ENCODE measurements at regions not wholly inside any gene's neighbourhood (a gene's known extent, or its start where the extent isn't known, plus 50 kb on each side); places are given as distances from the start of the nearest gene placed in this dataset.
"Not testable (repeated sequence)": the region's sequence is repeated elsewhere in the genome, so short reads cannot be mapped to it uniquely, and the experiment has no call there.

DNA sequence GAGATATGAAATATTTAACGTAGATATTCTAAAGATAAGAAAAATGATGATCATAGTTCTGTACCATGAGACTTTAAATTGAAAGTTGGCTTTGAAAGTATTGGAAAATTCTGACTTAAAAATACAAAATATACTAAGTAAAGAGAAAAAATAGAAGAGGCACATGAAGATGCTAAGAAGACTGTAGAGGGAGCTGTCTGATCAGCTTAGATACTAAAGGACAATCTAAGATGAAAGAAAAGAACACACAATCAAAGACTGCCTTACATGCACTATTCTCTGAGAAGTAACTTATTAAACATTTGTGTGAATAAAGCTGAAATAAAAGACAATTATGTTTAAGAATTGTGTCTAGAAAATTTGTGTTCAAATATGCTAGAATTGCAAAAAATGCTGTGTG lies 55.1 kb downstream of the RBMXL2 start:
- H3K4me3 ChIP-seq (ENCODE audit: low read depth, low read length) = no peak overlapping the region

DNA sequence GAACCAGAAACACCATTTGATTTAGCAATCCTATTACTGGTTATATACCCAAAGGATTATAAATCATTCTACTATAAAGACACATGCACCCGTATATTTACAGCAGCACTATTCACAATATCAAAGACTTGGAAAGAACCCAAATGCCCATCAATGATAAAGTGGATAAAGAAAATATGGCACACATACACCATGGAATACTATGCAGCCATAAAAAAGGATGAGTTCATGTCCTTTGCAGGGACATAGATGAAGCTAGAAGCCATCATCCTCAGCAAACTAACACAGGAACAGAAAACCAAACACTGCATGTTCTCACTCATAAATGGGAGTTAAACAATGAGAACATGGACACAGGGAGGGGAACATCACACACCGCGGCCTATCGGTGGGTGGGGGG lies 61.3 kb downstream of the RBMXL2 start:
- DNase-seq (ENCODE audit: low read depth); H3K4me3 ChIP-seq (ENCODE audit: low read depth, low read length): not testable (repeated sequence)

More for the DNA sequence above, 55.1 kb downstream of the RBMXL2 start:
- no peak for DNase-seq (ENCODE audit: low read depth)
- TF ChIP-seq, protein P1, sequence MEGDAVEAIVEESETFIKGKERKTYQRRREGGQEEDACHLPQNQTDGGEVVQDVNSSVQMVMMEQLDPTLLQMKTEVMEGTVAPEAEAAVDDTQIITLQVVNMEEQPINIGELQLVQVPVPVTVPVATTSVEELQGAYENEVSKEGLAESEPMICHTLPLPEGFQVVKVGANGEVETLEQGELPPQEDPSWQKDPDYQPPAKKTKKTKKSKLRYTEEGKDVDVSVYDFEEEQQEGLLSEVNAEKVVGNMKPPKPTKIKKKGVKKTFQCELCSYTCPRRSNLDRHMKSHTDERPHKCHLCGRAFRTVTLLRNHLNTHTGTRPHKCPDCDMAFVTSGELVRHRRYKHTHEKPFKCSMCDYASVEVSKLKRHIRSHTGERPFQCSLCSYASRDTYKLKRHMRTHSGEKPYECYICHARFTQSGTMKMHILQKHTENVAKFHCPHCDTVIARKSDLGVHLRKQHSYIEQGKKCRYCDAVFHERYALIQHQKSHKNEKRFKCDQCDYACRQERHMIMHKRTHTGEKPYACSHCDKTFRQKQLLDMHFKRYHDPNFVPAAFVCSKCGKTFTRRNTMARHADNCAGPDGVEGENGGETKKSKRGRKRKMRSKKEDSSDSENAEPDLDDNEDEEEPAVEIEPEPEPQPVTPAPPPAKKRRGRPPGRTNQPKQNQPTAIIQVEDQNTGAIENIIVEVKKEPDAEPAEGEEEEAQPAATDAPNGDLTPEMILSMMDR (IDR thresholded peaks at IDR 0.05; ENCODE audit: insufficient read depth, low read depth, low read length, missing control alignments) = no peak

DNA sequence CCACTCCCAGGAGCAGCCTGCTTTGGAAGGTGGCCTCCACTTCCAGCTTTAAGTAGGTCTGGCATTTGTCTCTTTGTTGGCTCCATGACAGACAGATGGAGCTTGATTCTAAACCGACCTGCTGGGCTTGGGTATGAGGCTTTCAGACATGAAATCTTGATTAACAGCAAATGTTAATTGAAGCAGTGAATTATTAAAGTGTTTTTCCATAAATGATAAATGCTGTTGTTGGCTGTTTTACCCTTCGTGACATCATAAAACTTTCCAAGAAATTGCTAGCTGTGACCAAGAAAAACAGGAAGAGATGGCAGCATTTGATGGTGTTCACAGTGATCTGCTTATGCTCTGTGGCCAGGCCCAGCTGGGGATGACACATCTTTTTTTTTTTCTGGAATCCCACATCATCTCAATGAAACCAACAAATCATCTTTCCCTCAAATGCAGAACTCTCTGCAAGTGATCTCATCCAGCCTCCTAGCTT lies 66.1 kb downstream of the RBMXL2 start:
- TF ChIP-seq, protein P1 (IDR thresholded peaks at IDR 0.05; ENCODE audit: insufficient read depth, low read depth, low read length, missing control alignments) = no peak
- DNase-seq (ENCODE audit: low read depth) = no peak
- no peak overlapping the region for H3K4me3 ChIP-seq (ENCODE audit: low read depth, low read length)

DNA sequence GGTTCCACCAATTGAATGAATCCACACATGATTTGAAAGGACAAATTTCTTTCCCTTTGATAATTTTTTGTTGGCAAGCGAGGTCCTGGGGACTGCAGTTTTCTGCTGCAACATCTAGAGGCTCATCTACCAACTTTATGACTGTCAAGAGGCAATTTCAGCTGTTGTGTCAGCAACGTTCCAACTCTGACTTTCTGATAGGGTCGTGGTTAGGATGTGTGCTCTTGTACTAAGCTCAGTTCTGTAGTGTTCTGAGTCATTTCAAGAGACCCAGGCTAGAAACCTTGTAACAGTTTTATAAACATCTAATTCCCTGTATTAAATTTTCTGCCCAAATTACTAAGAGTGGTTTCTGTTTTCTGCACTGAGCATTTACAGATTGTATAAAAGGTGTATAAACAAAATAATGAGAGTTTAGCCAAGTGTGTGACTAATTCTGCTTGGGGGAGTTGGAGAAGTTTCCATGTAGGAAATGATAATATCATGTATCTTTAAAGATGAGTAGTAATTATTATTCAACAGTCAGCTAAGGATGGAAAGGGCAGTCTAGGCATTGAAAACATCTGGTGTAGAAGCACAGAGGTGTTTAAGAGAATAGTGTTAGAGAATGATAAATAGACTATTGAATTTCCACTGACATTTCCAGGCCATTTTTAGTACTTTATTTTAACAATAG lies 72.2 kb downstream of the RBMXL2 start:
- TF ChIP-seq, protein P1 (IDR thresholded peaks at IDR 0.05; ENCODE audit: insufficient read depth, low read depth, low read length, missing control alignments) = no peak
- H3K4me3 ChIP-seq (ENCODE audit: low read depth, low read length) = no peak overlapping the region
- DNase-seq (ENCODE audit: low read depth) = peak; percentile 29

DNA sequence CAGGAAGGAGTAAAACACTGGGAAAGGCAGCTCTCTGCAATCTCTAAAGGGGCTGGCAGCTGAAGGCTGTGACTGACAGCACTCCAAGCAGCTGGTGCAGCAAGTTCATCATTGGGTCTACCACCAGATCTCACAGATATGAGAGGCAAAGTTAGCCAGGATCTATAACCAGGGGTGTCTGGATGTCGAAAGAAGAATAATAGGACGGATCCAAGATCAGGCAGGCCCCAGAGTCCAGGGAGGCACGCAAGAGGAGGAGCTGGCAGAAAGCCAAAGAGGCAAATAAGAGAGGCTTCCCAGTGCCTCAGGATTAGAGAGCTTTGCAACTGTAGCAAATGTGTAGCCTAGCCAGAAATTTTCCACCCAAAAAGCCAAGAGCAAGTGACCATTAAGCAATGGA lies 77.1 kb downstream of the RBMXL2 start:
- no peak overlapping the region for H3K4me3 ChIP-seq (ENCODE audit: low read depth, low read length)
- TF ChIP-seq, protein P1 (IDR thresholded peaks at IDR 0.05; ENCODE audit: insufficient read depth, low read depth, low read length, missing control alignments) = no peak
- no peak for DNase-seq (ENCODE audit: low read depth)

DNA sequence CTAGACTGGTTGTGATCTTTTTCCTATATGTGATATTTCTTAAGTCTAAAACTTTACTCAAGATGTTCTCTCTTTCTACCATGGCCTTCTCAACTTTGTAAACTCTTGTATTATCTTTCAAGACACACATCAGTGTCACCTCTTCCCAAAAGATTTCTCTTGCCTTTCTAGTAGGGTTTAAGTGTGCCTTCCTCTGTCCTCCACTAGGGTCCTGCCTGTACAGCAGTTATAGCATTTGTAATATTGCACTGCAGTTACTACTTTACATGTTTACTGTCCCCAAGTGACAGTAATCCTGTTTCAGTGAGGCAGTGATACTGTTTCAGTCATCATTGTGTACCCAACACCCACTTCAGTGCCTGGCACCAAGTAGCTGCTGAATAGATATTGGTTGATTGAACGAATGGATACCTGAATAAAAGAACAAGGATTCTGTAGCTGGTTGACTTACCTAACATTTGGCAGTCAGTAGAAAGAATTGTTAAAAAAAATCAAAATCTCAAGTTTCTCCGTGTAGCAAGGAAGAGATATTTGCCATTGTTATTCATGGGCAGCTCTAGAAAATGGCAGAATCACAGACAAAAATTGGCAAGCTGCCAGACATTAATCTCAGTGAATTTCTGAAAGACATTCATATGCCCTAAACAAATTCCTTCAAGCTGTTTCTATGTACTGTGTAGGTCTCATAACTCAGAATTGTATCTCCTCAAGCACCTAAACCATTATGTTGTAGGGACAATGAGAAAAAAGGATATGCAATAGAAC lies 79.4 kb downstream of the RBMXL2 start:
- H3K4me3 ChIP-seq (ENCODE audit: low read depth, low read length) = no peak overlapping the region
- no peak for DNase-seq (ENCODE audit: low read depth)
- TF ChIP-seq, protein P1 (IDR thresholded peaks at IDR 0.05; ENCODE audit: insufficient read depth, low read depth, low read length, missing control alignments) = no peak

DNA sequence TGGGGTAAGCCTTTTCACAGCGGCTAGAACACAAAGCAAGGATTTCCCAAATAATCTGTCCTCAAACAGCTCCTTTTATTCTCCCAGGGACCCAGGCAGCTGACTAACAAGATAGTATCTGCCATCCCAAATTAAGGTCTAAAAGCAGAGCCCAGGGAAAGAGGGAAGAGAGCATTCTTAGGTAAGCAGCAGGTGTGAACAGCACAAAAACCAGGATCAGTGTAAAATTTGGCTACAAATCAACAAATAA lies 79.9 kb downstream of the RBMXL2 start:
- H3K4me3 ChIP-seq (ENCODE audit: low read depth, low read length) = no peak overlapping the region
- DNase-seq (ENCODE audit: low read depth) = no peak
- TF ChIP-seq, protein P1 (IDR thresholded peaks at IDR 0.05; ENCODE audit: insufficient read depth, low read depth, low read length, missing control alignments) = no peak
